ENCODE measurements at regions not wholly inside any gene's neighbourhood (a gene's known extent, or its start where the extent isn't known, plus 50 kb on each side); places are given as distances from the start of the nearest gene placed in this dataset.

GRCh38 chr1:116819081-116819480 is 64.9 kb downstream of the CD2 start:
- no peak for DNase-seq (ENCODE audit: low spot score)

DNA sequence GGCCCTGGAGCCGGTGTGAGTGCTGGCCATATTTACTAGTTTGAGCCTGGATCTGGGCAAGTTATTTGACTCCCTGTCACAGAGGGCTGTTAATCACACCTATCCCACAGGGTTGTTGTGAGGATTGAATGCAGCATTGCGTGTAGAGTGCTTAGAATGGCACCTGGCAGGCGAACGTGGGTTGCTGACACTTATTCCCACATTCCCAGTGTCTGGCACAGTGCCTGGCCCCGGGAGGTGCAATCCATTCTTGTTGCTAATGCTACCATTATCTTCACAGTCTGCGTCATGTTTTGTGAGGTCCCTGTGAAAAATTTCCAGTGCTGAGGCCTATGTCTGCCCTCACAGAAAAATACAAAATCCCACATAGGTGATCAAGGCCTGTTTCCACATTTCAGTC is 66.1 kb downstream of the CD2 start:
- DNase-seq (ENCODE audit: low spot score) = no peak

GRCh38 chr1:116821763-116822162 is 67.5 kb downstream of the CD2 start:
- DNase-seq (ENCODE audit: low spot score) = no peak

GRCh38 chr1:116824631-116825206 is 70.5 kb downstream of the CD2 start:
- DNase-seq (ENCODE audit: low spot score) = no peak

DNA sequence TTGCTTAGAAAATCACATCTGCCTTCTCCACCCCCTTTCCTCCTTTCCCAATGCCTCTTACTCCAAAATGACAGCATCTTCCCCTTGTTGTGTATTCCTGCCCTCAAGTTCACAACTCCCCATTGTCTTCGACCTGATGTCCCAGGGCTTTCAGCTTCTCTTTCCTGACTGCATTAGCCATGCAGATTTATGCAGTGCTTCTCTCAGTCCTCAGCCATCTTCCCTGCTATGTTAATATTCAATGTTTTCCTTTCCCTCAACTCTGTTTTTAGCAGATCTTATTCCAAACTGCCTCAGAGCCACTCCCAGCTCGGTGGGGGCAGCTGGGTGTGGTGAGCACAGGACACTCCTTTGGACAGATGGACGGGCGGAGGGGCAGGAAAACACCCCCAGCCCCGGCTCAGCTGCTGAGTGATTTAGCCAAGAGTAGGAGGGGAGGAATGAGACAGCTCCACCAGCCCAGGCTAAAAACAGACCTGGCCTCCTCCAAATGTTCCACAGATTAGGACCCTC is 71.0 kb downstream of the CD2 start:
- DNase-seq (ENCODE audit: low spot score) = no peak

DNA sequence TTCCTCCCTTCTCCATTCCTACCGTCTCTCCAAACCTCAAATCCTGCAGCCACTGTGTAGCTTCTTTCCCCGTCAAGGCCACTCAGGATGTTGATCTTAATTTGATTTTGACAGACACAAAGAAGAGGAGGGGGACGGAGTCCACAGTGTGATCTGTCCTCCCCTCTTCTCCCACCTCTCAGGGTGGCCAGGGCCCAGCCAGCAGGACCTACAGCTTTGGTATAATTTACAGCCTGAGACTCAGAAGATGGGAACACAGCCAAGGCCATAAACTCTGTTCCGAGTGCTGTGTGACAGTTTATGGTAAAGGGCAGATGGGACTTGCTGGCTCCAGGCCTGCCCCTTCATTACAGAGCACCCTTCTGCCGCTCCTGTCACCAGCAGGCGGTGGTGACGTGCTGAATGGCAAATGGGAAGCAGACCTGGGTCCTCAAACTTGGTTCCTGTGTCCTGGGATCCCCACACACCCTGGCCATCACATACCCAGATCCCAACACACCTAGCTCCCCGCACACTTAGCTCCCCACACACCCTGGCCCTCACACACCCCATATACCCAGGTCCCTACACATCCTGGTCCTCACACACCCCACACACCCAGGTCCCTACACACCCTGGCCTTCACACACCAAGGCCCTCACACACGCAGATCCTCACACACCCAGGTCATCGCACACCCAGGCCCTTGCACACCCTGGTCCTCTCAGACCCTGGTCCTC is 71.6 kb downstream of the CD2 start:
- no peak for DNase-seq (ENCODE audit: low spot score)

- DNase-seq (ENCODE audit: low spot score) = peak; percentile 56
Measured at GRCh38 chr1:116826818-116827606, 72.8 kb downstream of the CD2 start.

DNA sequence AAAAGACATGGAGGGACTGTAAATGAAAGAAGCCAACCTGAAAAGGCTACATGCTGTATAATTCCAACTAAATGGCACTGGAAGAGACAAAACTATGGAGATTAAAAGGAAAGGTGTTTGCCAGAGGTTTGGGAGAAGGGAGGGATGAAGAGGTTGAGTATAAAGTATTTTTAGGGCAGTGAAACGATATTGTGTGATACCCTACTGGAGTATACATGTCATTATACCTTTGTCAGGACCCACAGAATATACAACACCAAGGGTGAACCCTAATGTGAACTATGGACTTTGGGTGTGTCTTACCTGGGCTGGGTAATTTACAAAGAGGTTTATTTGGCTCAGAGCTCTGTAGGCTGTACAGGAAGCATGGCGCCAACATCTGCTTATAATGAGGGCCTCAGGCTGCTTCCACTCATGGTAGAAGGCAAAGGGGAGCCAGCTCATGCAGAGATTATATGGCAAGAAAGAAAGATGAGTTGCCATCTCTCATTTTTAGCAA is 73.4 kb downstream of the CD2 start:
- no peak for DNase-seq (ENCODE audit: low spot score)

DNA sequence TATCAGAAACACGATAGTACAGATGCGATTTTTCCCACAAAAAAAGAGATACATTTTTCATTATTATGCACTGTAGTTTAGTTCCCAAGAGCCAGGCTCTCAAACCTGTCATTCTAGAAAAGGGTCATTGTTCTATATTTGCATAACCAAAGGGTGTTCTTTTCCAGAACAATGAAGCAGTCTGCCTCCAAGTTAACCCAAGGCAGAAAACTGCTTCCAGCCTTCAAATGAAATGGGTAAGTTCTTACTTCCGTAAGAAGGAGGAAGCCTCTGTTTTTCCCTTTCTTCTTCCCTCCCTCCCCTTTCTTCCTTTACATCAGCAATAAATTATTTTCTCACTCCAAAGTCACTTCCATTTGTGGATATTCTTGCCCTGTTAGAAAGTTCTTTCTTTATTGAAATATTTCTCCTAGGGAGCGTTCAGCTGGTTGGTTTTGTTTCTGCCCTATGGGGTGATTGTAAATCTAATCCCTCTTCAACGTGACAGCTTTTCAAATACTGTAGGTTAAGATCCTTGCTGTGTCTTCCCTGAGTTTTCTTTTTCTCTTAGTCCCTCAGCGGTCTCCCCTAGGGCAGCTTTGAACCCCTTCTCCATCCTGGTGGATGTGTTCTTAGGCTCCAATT is 77.3 kb upstream of the PTGFRN start:
- no peak for DNase-seq (ENCODE audit: low spot score)

DNA sequence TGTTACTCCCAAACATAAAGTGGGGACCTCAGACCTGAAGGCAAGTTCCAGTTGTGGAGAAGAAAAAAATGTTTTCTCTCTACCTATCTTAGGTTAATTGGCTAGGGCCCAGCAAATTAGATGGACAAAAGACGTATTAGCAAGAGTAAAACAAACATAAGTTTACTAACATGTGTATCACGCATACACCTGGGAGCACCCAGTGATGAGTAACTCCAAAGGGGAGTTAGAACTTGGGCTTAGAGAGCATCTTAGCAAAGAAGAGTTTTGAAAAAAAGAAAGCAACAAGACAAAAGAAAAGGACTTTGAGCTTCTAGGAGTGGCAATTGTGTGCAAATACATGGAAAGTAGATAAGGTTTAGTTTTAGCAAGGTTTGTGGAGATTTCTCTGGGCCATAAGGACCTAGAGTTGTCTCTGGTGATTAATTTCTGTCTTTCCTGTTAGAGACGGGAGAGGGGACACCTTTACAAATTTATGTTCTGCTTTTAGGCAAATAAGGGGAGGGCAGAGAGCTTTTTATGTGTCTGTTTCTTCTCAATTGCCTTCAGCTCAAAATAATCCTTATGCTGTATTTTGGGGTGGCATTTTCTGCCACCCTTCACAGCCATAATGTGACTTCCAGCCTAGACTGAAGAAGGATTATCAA is 76.7 kb upstream of the PTGFRN start:
- DNase-seq (ENCODE audit: low spot score) = no peak

- no peak for DNase-seq (ENCODE audit: low spot score)
Measured at GRCh38 chr1:116833718-116834117, 76.0 kb upstream of the PTGFRN start.

DNA sequence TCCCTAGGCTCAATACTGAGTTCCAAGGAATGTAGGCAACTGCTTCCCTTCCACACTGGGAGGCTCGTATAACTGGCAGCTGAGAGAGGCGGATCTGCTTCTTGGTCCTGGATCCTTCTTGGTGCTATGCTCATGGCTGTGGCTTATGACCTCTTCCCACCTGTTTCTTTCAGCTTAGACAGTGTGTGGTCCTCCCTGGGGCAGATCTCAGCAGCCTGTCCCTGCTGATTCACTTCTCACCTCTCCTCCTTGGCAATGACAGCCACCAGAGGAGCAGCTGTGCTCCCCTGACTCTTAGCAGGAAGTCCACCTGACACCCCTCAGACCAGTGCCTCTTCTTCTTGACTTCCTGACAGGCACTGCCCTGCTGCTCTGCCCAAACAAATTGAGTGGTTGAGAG is 75.1 kb upstream of the PTGFRN start:
- DNase-seq (ENCODE audit: low spot score) = no peak

DNA sequence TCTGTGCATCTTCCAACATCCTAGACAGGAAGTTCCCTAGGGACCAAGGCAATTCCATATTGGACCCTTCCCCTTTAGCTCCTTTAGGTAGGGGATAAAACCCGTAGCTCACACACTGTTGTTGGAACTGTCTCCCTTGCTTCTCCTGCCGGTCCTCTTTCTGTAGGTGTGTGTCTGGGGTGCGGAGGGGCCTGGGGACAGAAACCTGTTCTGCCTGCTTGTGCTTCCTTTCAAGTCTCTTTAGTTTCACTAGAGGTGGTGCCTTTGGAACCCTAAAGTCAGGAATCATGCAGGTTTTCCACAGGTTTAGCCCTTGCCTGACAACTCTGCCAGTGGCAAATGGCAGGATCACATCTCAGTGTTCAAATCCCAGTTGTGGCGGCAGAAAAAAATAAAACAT is 74.6 kb upstream of the PTGFRN start:
- no peak for DNase-seq (ENCODE audit: low spot score)

- no peak for DNase-seq (ENCODE audit: low spot score)
Measured at GRCh38 chr1:116836099-116836498, 73.6 kb upstream of the PTGFRN start.

DNA sequence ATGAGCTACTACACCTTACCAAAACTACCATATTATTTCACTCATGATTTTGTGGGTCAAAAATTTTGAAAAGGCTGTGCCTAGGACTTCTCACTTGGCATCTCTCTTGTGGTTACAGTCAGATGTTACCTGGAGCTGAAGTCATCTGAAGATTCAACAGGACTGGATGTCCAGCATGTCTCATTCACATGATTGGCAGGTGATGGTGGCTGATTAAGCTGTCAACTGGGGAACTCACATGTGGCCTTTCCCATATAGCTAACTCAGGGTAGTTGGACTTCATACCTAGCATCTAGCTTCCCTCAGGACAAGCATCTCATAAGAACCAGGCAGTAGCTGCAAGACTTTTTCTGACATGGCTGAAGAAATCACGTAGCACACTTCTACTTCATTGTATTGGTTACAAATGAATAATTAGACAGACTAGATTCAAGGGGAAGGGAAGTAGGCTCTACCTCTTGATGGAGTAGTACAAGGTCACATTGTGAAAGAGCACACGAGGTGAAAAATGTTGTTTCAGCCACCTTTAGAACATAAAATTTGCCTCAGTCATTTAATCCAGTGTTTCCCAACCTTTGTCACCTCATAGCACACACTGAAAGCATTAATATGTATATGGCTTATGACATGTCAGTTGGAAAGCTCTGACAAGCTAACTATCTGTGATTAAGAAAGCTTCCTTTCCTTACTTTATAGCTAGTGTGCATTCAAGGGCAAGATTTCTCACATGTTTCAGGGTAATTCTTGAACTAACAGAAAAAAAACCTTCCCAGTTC is 68.0 kb upstream of the PTGFRN start:
- no peak for DNase-seq (ENCODE audit: low spot score)

DNA sequence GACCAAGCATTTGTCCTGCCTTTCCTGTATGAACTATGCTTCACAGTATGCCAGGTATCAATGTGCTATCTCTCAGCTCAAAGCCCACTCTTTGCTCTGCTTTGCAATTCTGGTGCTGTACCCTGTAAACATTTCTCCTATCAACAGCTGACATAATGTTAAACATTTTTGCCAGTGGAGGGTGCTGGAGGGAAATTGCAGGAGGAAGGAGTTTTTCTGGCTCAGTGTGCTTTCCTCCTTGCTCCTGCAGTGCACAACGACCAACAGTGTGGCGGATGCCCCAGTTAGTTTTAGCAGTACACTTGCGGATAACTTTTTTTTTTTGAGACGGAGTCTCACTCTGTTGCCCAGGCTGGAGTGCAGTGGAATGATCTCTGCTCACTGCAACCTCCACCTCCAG is 67.1 kb upstream of the PTGFRN start:
- DNase-seq (ENCODE audit: low spot score) = no peak

DNA sequence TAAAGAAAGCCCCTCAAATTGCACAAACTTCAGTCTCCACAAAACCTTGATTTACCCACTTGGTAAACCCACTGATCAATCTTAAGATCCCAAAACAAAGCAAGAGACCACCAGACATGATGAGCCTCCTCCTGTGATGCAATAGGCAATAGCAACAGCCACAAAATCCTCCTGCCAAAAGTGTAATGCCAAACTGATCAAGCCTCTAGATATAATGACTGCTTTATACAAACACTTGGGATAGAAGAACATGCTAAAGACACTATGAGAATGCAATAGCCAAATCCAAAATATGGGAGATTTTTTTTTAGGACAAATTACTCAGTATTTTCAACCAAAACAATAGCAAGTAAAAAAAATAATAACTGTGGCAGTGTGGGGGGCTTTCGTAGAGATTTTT is 64.9 kb upstream of the PTGFRN start:
- DNase-seq (ENCODE audit: low spot score) = no peak

- no peak for DNase-seq (ENCODE audit: low spot score)
Measured at GRCh38 chr1:116847190-116847589, 62.5 kb upstream of the PTGFRN start.

GRCh38 chr1:116847688-116848531 is 61.8 kb upstream of the PTGFRN start:
- DNase-seq (ENCODE audit: low spot score) = peak; percentile 6

- no peak for DNase-seq (ENCODE audit: low spot score)
Measured at GRCh38 chr1:116850436-116850835, 59.3 kb upstream of the PTGFRN start.

All from CD4-positive, alpha-beta T cell treated with Interleukin-6 at 100 ng/mL for 8 hours (primary cell).